ENCODE measurements at regions not wholly inside any gene's neighbourhood (a gene's known extent, or its start where the extent isn't known, plus 50 kb on each side); places are given as distances from the start of the nearest gene placed in this dataset.
"Not testable (repeated sequence)": the region's sequence is repeated elsewhere in the genome, so short reads cannot be mapped to it uniquely, and the experiment has no call there.

- no peak for DNase-seq
These were observed 799.3 kb upstream of the ACO1 start for GRCh38 chr9:31585158-31585557.

DNA sequence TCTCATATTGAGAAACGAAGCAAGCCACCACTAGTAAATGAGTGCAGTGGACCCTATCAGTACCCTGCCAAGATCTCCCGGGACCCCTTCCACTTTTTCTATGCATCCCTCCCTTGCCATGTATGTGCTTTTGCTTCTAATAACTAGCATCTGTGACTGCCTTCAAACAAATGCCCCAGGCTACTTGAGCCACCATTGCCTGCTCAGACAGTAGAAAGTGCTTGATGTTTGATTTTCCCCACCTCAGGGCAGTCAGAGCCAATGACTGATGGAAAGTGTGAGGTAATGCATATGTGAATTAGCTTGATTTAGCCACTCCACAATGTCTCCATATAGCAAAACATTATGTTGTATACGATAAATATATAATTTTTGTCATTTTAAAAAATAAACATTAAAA lies 797.3 kb upstream of the ACO1 start:
- DNase-seq: no peak

DNA sequence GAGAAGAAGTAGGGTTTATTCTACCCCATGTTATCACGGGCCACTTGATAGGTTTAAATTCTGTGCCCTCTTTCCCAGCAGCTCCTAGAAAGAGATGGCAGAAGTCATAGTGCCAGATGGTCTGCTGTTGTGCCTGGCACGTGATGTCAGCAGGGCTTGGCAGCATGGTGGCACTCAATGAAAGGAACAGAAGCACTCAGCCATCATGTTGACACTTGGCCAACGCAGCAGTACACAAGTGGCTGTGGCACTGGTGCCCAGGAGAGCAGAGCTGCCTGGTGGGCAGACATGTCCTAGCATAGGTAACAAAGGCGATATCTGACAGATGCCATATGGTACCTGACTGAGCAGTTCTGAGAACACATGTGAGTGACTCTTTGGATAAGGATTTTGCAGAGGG lies 796.4 kb upstream of the ACO1 start:
- no peak for DNase-seq

- DNase-seq: no peak
These were observed 795.7 kb upstream of the ACO1 start for GRCh38 chr9:31588756-31589155.

GRCh38 chr9:31590091-31590490 lies 794.4 kb upstream of the ACO1 start:
- no peak for DNase-seq

- DNase-seq: not testable (repeated sequence)
These were observed 787.4 kb upstream of the ACO1 start for GRCh38 chr9:31597086-31597485.

- DNase-seq: no peak
These were observed 786.5 kb upstream of the ACO1 start for GRCh38 chr9:31597977-31598376.

DNA sequence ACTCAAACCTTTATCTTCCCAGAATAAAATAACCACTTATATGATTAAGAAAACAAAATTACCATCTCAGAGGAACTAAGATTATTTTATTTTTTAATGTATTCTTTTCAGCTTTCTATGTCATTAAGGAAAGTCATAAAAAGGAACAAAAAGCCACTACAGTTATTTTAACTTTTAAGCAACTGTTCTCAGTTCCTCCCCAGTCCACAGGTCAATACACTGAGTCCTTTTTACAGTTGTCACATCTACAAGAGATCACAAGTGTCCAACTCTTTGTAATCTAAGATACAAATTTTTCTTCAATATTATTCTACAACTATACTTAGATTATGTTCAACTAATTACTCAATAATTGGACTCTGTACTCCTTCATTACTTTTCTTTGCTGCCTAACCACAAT lies 782.8 kb upstream of the ACO1 start:
- DNase-seq: no peak

- DNase-seq: no peak
These were observed 779.9 kb upstream of the ACO1 start for GRCh38 chr9:31604531-31604930.

DNA sequence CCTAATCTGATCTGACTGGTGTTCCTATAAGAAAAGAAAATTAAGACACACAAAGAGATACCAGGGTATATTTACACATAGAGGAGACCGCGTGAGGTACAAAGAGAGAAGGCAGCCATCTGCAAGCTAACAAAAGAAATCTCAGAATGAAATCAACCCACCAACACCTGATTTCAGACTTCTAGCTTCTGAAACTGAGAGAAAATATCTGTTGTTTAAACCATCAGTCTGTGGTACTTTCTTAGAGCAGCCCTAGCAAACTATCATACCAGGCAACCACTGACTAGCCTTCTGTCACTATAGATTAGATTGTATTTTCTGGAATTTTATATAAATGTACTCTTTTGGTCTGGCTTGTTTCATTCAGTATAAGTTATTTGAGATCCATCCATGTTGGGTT lies 779.3 kb upstream of the ACO1 start:
- no peak for DNase-seq

DNA sequence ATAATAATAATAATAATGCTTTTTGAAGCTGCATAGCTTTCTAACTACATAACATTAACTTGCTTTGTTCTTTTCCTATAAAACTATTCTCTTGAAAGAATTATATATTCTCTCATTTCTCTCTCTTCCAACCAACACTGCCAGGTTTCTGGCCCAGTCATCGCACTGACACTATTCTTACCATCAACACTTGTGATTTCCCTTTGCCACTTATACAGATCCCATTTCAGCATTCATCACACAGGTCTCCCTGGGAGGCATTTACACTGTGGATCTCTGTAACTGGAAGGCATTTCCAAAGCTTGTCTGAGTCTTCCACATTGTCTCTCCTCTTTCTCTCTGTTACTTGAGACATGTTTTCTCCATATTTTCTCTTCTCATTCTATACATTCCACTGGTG lies 777.8 kb upstream of the ACO1 start:
- DNase-seq: no peak

DNA sequence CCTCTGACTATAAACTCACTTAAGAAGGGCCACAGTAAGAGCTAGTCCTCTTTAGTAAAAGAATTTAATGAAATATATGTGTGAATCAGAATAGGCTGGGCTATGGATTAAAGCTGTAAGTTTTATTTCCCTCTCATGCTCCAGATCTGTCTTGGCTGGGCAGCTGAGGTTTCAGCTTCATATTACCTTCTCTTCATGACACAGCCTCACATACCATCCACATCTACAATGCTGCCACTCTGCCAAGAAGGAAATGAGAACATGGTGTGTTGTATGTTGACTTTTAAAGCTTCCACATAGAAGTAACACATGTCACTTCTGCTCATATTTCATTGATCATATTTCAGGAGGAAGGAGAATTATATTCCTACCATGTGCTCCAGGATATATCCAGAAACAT lies 776.0 kb upstream of the ACO1 start:
- DNase-seq: no peak

DNA sequence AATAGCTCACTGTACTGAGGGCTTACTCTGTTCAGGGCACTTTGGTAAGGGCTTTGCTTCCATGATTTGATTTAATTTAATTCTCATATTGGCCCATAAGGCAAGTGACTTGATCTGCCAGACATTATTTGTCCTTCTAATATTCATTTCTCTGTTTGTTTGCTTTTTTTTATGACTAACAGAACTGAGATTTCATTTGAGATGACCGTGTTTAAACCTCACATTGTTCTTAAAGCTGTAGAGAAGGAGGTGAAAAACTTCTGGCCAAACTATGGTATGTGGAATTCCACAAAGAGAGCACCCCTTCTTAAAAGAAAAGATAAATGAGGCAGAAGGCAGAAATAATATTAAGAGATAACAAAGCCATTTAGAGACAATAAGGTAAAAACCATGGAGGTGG lies 775.6 kb upstream of the ACO1 start:
- no peak for DNase-seq

- no peak for DNase-seq
These were observed 772.0 kb upstream of the ACO1 start for GRCh38 chr9:31612336-31613030.

DNA sequence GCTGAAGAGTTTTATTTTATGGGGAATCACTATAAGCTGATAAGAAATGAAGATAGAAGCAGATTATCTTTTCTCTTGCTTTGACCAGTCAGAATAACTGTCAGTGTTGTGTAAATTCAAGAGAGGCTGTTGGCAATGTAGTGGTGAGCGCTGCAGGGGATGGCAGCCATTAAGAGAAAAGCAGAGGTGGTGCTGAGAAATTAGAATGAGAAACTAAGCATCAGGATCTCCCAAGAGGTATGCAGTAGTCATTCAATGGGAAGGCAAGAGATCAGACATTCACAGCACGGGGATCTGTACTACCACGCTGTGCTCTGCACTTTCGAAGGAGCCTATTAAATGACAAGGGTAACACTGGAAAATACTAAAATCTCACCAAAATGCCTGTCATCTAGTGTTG lies 768.5 kb upstream of the ACO1 start:
- DNase-seq: no peak

GRCh38 chr9:31623511-31623910 lies 760.9 kb upstream of the ACO1 start:
- DNase-seq: no peak

GRCh38 chr9:31629292-31629691 lies 755.2 kb upstream of the ACO1 start:
- DNase-seq: no peak

GRCh38 chr9:31637265-31637664 lies 747.2 kb upstream of the ACO1 start:
- no peak for DNase-seq

DNA sequence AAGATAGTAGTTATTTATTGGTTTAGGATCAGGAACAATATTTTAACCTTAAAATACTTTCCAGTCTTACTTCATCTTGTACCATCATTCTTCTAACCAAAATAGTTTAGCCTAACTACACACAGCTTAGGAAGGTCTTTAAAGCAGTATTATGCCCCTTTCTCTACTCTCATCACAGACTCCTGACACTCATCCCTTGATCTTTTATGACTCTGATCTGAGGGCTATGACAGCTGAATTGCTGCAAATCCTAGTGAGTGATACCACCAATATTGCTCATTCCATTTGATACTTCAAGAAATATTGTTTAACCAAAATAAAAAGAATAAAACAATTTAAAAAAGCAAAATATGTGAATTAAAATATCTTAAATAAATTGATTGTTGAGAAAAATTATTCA lies 746.6 kb upstream of the ACO1 start:
- no peak for DNase-seq

- no peak for DNase-seq
These were observed 745.0 kb upstream of the ACO1 start for GRCh38 chr9:31639451-31639850.

DNA sequence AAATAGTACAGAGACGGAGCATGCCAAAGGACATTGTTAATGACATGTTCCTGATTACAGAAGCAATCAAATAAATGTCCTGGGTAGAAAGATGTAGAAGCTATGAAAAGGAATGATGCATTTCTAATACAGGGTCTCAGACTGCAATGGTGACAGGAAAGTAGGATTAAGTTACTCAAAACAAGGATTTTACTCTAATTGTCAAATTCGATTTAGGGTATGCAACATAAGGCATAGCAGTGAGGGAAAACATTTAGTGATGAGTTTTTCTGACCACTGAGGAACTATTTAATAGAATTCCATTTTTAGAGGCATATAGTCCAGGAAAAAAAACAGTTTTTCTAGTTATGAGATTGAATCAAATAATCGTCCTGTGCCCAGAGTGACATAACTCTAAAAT lies 715.1 kb upstream of the ACO1 start:
- no peak for DNase-seq

GRCh38 chr9:31671011-31671410 lies 713.4 kb upstream of the ACO1 start:
- no peak for DNase-seq

DNA sequence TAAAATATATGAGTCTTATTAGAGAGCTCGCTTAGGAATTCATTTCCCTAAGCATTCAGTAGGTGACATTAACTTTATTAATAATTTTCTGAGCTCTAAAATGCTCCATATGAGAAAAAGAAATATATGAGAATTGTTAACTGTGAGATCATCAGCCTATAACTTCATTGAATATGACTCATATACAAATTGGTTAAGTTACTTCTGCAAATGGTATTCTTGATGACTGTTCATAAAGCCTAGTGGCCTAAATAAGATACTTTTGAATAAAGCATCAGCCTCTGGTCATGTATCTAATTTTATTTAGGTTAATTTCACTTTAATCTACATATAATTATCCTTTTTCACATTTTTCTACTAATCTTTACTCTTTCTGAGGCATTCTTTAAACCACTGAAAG lies 710.2 kb upstream of the ACO1 start:
- DNase-seq: no peak

- no peak for DNase-seq
These were observed 707.0 kb upstream of the ACO1 start for GRCh38 chr9:31677415-31677814.

- no peak for DNase-seq
These were observed 706.6 kb upstream of the ACO1 start for GRCh38 chr9:31677877-31678276.

DNA sequence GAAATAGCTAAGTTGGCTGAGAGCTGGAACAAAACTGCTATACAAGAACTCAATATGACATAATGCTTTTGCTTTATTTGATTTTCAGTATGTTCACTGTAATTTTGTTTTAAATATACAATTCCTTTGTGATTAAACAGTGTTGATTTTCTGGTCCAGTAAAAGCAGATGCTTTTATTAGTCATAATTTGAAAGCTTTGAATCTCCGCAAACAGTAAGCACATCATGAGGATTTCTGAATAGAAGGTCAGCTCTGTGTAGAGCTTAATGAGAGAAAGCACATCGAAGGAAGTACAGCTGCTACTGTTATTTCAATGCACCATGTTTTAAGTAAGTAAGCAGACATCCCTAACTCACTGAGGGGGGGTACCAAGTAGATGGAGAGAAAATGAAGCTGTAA lies 701.3 kb upstream of the ACO1 start:
- no peak for DNase-seq

All from bone marrow (tissue), 2 donors.